Dermis blood vessel endothelial cell (primary cell): ENCODE measurements at regions not wholly inside any gene's neighbourhood (a gene's known extent, or its start where the extent isn't known, plus 50 kb on each side); places are given as distances from the start of the nearest gene placed in this dataset.

Experiments
- DNase-seq: peaks from one replicate; pipeline ENCODE4 v3.0.0; 2010

- DNase-seq: no peak
Observed at GRCh38 chr11:95375451-95375850, 144.4 kb upstream of the SESN3 start.

- DNase-seq: no peak
Observed at GRCh38 chr11:95374105-95374504, 143.1 kb upstream of the SESN3 start.

GRCh38 chr11:95373241-95373640 lies 142.2 kb upstream of the SESN3 start:
- no peak for DNase-seq

- no peak for DNase-seq
Observed at GRCh38 chr11:95372097-95372656, 141.2 kb upstream of the SESN3 start.

DNA sequence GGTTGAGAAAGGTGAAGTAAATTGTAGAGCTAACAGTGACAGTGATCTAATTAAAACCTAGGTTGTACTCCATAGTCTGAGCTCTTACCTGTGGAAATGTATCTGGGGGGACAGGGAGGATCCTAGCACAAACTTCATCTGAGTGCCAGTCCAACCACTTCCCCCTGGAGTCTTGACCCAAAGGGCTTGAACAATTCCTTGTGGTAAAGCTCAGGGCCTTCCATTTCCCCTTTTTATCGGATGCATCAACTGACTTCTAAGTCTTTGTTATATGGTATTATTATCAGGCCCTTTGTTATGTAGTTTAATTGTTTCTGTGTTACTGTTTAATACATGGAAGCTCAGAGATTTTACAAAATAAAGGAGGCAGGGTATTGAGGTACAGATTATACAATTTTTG lies 140.2 kb upstream of the SESN3 start:
- no peak for DNase-seq

DNA sequence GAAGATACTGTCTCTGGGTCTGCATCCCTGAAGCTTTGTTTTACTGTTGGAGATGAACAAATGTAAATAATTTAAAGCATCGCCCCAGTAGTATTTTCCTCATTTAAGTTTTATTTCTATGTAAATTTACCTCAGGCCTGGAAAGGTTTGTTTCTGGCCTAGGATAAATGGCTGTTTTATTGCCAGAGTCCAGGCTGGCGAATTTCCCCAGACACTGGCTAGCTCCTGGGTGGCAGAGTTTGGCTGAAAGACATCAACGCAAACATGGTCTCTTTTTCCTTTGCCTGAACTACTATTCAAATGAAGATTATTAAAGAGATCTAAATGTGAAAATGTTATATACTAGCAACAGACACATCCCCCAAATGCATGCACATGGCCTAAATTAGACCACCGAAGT lies 136.7 kb upstream of the SESN3 start:
- DNase-seq: no peak

- no peak for DNase-seq
Observed at GRCh38 chr11:95365348-95365747, 134.3 kb upstream of the SESN3 start.

DNA sequence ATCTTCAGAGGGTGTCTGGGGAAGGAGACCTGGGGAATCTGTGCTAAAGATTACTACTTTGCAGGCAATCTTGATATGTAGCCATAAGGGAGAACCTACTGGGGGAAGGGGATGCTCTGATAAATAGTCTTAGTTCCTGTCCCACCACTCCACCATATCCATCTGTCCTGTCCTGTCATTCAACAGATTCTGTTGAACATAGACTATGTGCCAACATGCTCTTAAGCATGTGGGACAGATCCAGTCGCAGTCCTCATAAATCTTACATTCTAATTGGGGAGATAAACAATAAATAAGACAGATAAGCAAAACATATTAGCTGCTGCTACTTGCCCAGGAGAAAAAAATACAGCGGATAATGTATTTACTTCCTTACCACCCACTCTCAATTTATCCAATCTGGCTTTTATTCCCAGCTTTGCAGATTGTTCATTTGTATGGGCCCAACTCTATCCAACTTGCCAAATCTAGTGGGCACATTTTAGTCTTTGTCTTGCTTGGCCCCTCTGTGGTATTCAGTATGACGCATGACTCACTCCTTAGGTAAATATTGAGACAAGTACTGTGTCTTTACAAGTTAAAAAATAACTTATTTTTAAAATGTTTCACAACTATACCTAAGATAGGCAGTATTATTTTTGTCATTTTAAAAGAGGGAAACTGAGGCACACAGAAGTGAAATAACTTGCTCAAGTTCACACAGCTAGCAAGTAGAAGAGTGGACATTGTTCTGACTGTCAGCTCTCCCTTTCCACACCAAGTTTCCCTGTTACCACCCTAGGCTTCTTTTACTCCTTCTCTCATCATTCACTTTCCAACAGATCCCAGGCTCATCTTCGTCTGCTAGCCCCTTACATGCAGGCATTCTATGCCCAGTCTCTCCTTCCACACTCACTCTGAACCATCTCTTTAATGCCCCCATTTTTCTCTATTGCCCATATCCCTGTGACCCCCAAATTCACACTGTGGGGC lies 133.6 kb upstream of the SESN3 start:
- DNase-seq: no peak

DNA sequence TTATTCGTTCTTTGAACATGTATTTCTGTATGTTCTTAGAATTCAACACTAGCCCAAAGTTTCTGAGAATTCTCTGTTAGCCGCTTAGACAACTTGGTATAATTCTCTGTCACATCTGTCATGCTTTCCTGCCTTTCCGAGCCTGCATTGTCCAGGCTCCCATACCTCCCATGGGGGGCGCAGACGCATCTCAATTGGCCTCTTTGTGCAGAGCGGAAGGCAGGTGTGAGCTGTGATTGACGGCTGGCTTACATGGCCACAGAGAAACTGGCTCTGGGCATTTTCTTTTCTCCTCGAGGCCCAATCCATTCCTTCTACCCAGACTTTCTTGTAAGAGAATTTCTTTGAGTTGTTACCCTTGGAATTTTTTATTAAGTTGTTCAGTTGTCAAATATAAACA lies 132.7 kb upstream of the SESN3 start:
- DNase-seq: no peak

DNA sequence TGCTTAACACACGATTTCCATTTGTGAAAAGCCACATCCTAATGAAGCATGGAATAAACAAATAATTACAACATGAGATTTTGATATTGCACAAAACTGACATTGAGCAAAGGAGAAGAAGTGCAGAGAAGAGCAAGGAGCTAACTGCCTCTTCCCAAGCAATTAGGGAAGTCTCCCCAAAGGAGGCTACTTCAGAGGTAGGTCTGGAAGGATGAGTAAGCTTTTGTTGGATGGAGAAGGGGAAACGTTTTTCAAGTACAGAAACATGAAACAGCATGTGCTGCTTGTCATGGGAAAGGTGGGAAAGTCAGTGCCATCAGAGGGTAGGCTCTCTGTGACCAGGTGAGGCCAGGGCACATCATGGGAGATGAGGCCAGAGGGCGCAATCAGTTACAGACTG lies 132.2 kb upstream of the SESN3 start:
- DNase-seq: no peak

GRCh38 chr11:95361180-95361579 lies 130.2 kb upstream of the SESN3 start:
- DNase-seq: no peak

DNA sequence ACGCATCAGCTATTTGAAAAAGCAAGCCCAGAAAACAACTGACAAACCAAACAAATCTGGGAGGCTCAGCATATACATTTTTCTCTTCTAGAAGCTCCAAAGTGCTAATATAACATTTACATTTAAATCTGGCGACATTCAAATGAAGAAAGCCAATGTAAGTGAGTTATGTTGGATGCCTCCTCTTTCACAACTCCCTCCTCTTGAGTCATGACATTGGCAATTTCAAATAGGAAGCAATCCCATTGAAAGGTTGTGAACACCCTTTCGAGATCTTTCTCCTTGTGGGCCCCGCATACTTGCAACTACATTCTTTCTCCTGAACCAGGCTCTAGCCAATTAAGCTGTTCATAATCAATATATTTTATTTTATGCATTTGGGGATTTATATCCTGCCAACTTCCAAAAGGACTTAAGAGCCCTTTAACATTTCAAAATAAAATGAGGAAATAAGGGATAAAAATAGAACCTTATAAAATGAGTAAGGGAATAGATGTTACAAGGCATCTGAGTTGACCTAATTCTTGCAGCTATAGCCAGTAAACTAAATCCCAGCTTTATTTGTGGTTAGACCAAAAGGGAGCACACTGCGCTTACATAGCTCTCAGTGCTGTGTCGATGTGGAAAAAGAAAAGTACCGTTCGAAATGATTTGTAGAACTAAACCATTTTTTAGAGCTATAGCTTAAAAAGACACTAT lies 129.5 kb upstream of the SESN3 start:
- DNase-seq: no peak

GRCh38 chr11:95359756-95360155 lies 128.8 kb upstream of the SESN3 start:
- DNase-seq: no peak

DNA sequence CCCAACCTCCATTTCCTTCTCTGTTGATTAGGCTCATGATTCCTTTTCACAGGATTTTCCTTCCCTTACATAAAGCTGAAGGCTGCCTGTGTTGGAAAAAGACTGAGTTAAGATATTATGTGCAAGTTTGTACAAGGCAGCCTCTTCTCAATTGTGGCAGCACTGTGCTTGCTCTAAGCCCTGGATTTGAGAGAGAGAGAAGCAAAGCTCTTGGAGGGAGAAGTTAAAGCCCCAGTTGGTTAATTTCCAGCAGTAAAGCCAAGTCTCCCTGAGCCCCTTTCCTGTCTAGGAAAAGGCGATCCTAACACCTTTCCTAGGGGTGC lies 128.3 kb upstream of the SESN3 start:
- no peak for DNase-seq

- no peak for DNase-seq
Observed at GRCh38 chr11:95358511-95359340, 127.7 kb upstream of the SESN3 start.

DNA sequence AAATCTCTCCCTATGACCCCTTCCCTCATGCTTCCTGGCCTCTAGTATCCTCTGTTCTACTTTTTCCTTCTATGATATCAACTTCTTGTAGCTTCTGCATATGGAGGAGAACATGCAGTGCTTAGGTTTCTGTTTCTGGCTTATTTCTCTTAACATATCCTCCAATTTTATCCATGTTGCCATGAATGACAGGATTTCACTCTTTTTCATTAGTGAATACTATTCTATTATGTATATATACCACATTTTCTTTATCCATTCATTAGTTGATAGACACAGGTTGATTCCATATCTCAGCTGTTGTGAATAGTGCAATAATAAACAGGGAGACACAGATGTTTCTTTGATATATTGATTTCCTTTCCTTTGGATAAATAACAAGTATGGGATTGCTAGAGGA lies 123.3 kb upstream of the SESN3 start:
- DNase-seq: no peak

DNA sequence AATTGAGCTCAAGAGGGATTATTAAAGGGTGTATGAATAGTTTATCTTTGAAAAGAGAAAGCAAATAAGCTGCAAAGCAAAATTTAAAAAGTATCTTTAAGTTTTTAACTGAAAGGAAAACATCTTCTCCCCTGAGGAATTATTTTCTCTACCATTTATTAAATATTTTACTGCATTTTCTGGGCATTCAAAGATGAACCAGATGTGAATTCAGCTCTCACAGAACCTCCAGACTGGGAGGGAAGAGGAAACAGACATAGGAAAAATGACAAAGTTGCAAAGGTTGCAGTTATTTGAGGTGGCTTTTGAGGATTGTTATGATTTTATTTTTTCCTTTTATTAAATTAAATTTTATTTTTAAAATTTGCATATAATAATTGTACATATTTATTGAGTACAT lies 122.7 kb upstream of the SESN3 start:
- DNase-seq: no peak

DNA sequence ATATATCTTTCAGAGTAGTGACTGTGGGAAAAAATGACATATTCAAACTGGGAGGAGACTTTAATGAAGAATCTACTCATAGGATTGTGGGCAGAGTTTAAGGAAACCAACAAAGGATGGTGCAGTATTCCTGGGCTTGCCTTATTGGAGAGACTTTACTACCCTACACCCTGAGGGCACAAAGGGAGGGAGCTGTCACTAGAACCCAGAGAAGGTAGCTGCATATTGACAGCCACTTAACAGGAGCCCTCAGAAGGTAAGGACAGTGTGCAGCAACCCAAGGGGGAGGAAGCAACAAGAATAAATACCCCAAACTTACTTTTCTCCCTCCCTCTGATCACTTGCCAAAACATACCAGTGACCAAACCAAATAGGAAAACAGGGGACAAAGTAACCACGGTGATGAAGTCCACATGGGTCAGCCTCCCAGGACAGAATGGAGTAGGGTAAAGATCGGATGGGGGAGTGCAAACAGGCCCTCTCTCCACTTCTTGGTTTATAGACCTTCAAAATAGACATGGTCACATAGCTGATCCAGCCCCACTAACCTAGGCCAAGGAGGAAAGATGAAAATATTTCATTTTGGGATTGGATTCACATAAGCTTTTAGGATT lies 121.8 kb upstream of the SESN3 start:
- no peak for DNase-seq

DNA sequence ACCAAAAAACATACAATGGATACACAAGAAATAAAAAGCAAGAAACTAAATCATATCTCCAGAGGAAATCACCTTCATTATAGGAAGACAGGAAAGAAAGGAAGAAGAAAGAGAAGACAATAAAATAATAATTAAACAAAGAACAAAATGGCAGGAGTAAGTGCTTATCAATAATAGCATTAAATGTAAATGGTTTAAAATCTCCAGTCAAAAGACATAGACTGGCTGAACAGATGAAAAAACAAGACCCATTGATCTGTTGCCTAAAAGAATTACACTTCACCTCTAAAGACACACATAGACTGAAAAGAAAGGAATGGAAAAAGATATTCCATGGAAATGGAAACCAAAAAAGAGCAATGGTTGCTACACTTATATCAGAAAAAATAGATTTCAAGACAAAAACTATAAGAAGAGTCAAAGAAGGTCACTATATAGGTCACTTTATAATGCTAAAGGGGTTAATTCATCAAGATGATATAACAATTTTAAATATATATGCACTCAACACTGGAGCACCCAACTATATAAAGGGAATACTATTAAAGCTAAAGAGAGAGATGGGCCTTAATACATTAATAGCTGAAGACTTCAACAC lies 118.4 kb upstream of the SESN3 start:
- DNase-seq: no peak

- no peak for DNase-seq
Observed at GRCh38 chr11:95346265-95346664, 115.3 kb upstream of the SESN3 start.

DNA sequence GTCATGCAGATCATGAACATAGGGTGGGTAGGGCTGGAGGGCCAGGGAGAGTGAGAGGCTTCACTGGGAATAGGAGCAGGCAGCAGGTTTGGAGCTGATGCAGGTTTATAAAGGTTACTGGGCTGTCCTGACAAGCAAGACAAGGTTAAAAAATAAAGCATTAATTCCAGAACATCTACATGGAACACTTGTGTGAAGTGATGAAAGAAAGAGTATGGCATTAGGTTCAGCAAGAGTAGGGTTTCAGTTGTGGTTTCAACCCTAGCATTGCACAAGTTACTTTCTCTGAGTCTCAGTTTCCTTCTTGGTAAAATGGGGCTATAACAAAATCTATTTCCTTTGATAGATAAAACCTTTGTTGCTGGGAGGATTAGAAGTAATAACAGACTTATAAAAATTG lies 114.6 kb upstream of the SESN3 start:
- DNase-seq: no peak
